Loucy (cell line): ENCODE measurements at regions not wholly inside any gene's neighbourhood (a gene's known extent, or its start where the extent isn't known, plus 50 kb on each side); places are given as distances from the start of the nearest gene placed in this dataset.

Source experiments
- H2AFZ ChIP-seq: fragments of 200-600 bp; sonication (generic); 2 replicates; pipeline ENCODE4 v1.6.0; 2016; ENCODE audit warnings: antibody characterized with exemption, mild to moderate bottlenecking, low read length, moderate library complexity
- H3F3A ChIP-seq: fragments of 200-600 bp; 2 replicates; pipeline ENCODE4 v1.6.0; 2016; ENCODE audit warnings: antibody characterized with exemption, low read depth, mild to moderate bottlenecking
- H3K27me3 ChIP-seq: fragments of 200-600 bp; sonication (generic); 2 replicates; pipeline ENCODE4 v1.6.1; 2014; ENCODE audit warnings: low read length, mild to moderate bottlenecking; ENCODE audit not compliant: insufficient read depth, poor library complexity, severe bottlenecking
- H3K36me3 ChIP-seq: fragments of 200-600 bp; sonication (generic); 2 replicates; pipeline ENCODE4 v1.6.1; 2016; ENCODE audit warnings: low read length; ENCODE audit not compliant: insufficient read depth
- H3K4me1 ChIP-seq: fragments of 200-600 bp; sonication (generic); 2 replicates; pipeline ENCODE4 v1.5.1; 2014; ENCODE audit warnings: low read length, mild to moderate bottlenecking; ENCODE audit not compliant: insufficient read depth, poor library complexity, severe bottlenecking
- H3K4me2 ChIP-seq: fragments of 200-600 bp; sonication (generic); 2 replicates; pipeline ENCODE4 v1.6.0; 2014; ENCODE audit warnings: antibody characterized with exemption, low read length, low read depth, mild to moderate bottlenecking; ENCODE audit not compliant: poor library complexity, severe bottlenecking
- H3K4me3 ChIP-seq: fragments of 200-600 bp; sonication (generic); 2 replicates; pipeline ENCODE4 v1.5.1; 2014; ENCODE audit warnings: low read length, mild to moderate bottlenecking, mixed read lengths; ENCODE audit not compliant: poor library complexity, severe bottlenecking
- H3K79me2 ChIP-seq: fragments of 200-600 bp; sonication (generic); 2 replicates; pipeline ENCODE4 v1.6.1; 2014; ENCODE audit warnings: low read length; ENCODE audit not compliant: insufficient read depth
- H3K9ac ChIP-seq: fragments of 200-600 bp; sonication (generic); 2 replicates; pipeline ENCODE4 v1.6.0; 2014; ENCODE audit warnings: mild to moderate bottlenecking, low read depth, low read length, moderate library complexity; ENCODE audit not compliant: poor library complexity, severe bottlenecking
- H3K9me2 ChIP-seq: fragments of 200-600 bp; sonication (generic); replicated peaks from 2 replicates; pipeline ENCODE4 v1.6.1; 2016; ENCODE audit warnings: low read depth, low read length, mixed read lengths
- H3K9me3 ChIP-seq: fragments of 200-600 bp; sonication (generic); 2 replicates; pipeline ENCODE4 v1.6.1; 2014; ENCODE audit warnings: mild to moderate bottlenecking, antibody characterized with exemption, low read length, low read depth; ENCODE audit not compliant: insufficient read depth
- H4K20me1 ChIP-seq: fragments of 200-600 bp; sonication (generic); 2 replicates; pipeline ENCODE4 v1.6.0; 2014; ENCODE audit warnings: antibody characterized with exemption, low read length, mild to moderate bottlenecking; ENCODE audit not compliant: insufficient read depth, poor library complexity, severe bottlenecking
- CTCF ChIP-seq: fragments of 200-600 bp; sonication (generic); conservative IDR thresholded peaks from 2 replicates; pipeline ENCODE4 v1.5.1; 2014; ENCODE audit warnings: mild to moderate bottlenecking, antibody characterized with exemption, low read length
- EZH2phosphoT487 ChIP-seq: fragments of 200-600 bp; IDR thresholded peaks from 2 replicates; pipeline ENCODE4 v1.6.1; 2018; ENCODE audit warnings: antibody characterized with exemption, mild to moderate bottlenecking, moderate library complexity, borderline replicate concordance

DNA sequence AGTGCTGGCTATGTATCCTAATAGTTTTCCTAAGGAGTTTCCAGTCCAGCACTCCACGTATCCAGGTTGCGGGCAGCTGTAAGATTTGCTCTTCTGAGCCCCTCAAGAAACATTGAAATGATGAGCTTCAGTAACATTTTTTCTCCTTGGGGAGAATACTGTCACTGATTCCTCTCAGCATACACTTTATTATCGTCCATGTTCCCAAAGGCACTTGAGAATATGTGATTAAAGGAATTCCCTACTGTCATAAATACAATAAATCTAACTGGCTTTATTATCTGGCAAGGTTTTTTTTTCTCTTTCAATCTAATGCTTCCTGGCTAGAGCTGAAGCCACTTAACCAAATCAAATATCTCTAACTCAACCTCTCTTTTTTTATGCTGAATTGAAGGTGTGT, 359.2 kb upstream of the PKN2 start:
- no peak overlapping the region for H2AFZ ChIP-seq
- no peaks in the 10 kb centered on the region for H3K9me3 ChIP-seq
- H3K4me2 ChIP-seq: no peak overlapping the region
- H3K36me3 ChIP-seq: no peaks in the 10 kb centered on the region
- H3K4me1 ChIP-seq: no peaks in the 10 kb centered on the region
- no peaks in the 10 kb centered on the region for H3K79me2 ChIP-seq
- H3K27me3 ChIP-seq: no peaks in the 10 kb centered on the region
- no peaks in the 10 kb centered on the region for H3K9me2 ChIP-seq
- H4K20me1 ChIP-seq: no peaks in the 10 kb centered on the region
- no peaks in the 10 kb centered on the region for H3F3A ChIP-seq
- TF ChIP-seq CTCF (no peak), EZH2phosphoT487 (no peak)
- H3K4me3 ChIP-seq: no peak overlapping the region
- no peak overlapping the region for H3K9ac ChIP-seq

GRCh38 chr1:88327391-88328267, 356.4 kb upstream of the PKN2 start:
- H2AFZ ChIP-seq: no peak overlapping the region
- TF ChIP-seq EZH2phosphoT487 (no peak), CTCF (no peak)
- H3K36me3 ChIP-seq: no peaks in the 10 kb centered on the region
- H3K9ac ChIP-seq: no peak overlapping the region
- H3K27me3 ChIP-seq: no peaks in the 10 kb centered on the region
- H3K4me1 ChIP-seq: no peaks in the 10 kb centered on the region
- H3K79me2 ChIP-seq: no peaks in the 10 kb centered on the region
- no peaks in the 10 kb centered on the region for H3K9me2 ChIP-seq
- no peak overlapping the region for H3K4me3 ChIP-seq
- no peaks in the 10 kb centered on the region for H4K20me1 ChIP-seq
- H3K9me3 ChIP-seq: no peaks in the 10 kb centered on the region
- no peak overlapping the region for H3K4me2 ChIP-seq
- no peaks in the 10 kb centered on the region for H3F3A ChIP-seq

GRCh38 chr1:88330201-88330600, 353.9 kb upstream of the PKN2 start:
- Histone ChIP-seq H3K27me3 (no peaks in the 10 kb centered on the region), H2AFZ (no peak overlapping the region), H3K9ac (no peak overlapping the region), H3K9me3 (no peaks in the 10 kb centered on the region), H3K36me3 (no peaks in the 10 kb centered on the region), H3F3A (no peaks in the 10 kb centered on the region), H3K4me1 (no peaks in the 10 kb centered on the region), H4K20me1 (no peaks in the 10 kb centered on the region), H3K9me2 (no peaks in the 10 kb centered on the region), H3K79me2 (no peaks in the 10 kb centered on the region), H3K4me3 (no peak overlapping the region), H3K4me2 (no peak overlapping the region)
- TF ChIP-seq EZH2phosphoT487 (no peak), CTCF (no peak)
